Erythroblast (primary cell): ENCODE measurements at regions not wholly inside any gene's neighbourhood (a gene's known extent, or its start where the extent isn't known, plus 50 kb on each side); places are given as distances from the start of the nearest gene placed in this dataset.

ENCODE experiments used
- GATA1 ChIP-seq: IDR thresholded peaks from 2 replicates; pipeline ENCODE4 v1.6.1; 2011; ENCODE audit warnings: low read depth, mild to moderate bottlenecking, control low read depth, low read length, moderate library complexity
- POLR2A ChIP-seq: IDR thresholded peaks from 2 replicates; pipeline ENCODE4 v1.6.1; 2011; ENCODE audit warnings: mild to moderate bottlenecking, low read length

- TF ChIP-seq POLR2A (no peak), GATA1 (no peak)
These were observed 440.0 kb upstream of the MPDZ start for GRCh38 chr9:13719446-13719845.
